ENCODE measurements at regions not wholly inside any gene's neighbourhood (a gene's known extent, or its start where the extent isn't known, plus 50 kb on each side); places are given as distances from the start of the nearest gene placed in this dataset.

- Histone ChIP-seq H3K9me3 (ENCODE audit: control insufficient read depth, low read depth, low read length) (peaks cover 7% of the 10 kb centered on the region), H4K20me1 (ENCODE audit: control insufficient read depth, extremely low read depth, insufficient read depth, low read length) (no peaks in the 10 kb centered on the region), H3K36me3 (ENCODE audit: control insufficient read depth in 2 of 2, extremely low read depth in 1 of 2, insufficient read depth in 2 of 2, low read length in 2 of 2) (no peaks in the 10 kb centered on the region), H3K9me1 (ENCODE audit: control insufficient read depth, extremely low read depth, insufficient read depth, low read length) (no peaks in the 10 kb centered on the region), H3K27me3 (ENCODE audit: control insufficient read depth, extremely low read depth, insufficient read depth, low read length) (no peaks in the 10 kb centered on the region), H3K79me2 (ENCODE audit: control insufficient read depth, insufficient read depth, low read length) (no peaks in the 10 kb centered on the region), H3K4me3 (ENCODE audit: control insufficient read depth in 2 of 3, extremely low read depth in 1 of 3, insufficient read depth in 2 of 3, low read depth in 1 of 3, low read length in 3 of 3) (no peak overlapping the region), H2AFZ (ENCODE audit: control insufficient read depth, low read length) (no peak overlapping the region), H3K27ac (ENCODE audit: control insufficient read depth, insufficient read depth, low read length) (no peak overlapping the region), H3K4me1 (ENCODE audit: control insufficient read depth, extremely low read depth, insufficient read depth, low read length) (no peaks in the 10 kb centered on the region), H3K4me2 (ENCODE audit: control insufficient read depth, extremely low read depth, insufficient read depth, low read depth, low read length) (no peak overlapping the region), H3K9ac (ENCODE audit: control insufficient read depth, extremely low read depth, insufficient read depth, low read length) (no peak overlapping the region)
- no peak for DNase-seq (ENCODE audit: low read depth, low spot score)
- no peak for TF ChIP-seq EZH2 (IDR thresholded peaks at IDR 0.05; ENCODE audit: low read length)
- FAIRE-seq = no peak
- dilution Hi-C loops (cut with MboI; ENCODE audit: extremely low pct_ligation_motif_present, low sequenced_read_pairs) = no loop called here
These were observed 245.0 kb upstream of the RAB6C start for GRCh38 chr2:129734343-129735034.

- peaks cover 7% of the 10 kb centered on the region for H3K9me3 ChIP-seq (ENCODE audit: control insufficient read depth, low read depth, low read length)
- H3K4me1 ChIP-seq (ENCODE audit: control insufficient read depth, extremely low read depth, insufficient read depth, low read length) = no peaks in the 10 kb centered on the region
- dilution Hi-C loops (cut with MboI; ENCODE audit: extremely low pct_ligation_motif_present, low sequenced_read_pairs) = no loop called here
- DNase-seq (ENCODE audit: low read depth, low spot score) = no peak
- FAIRE-seq = no peak
- no peak overlapping the region for H3K4me3 ChIP-seq (ENCODE audit: control insufficient read depth in 2 of 3, extremely low read depth in 1 of 3, insufficient read depth in 2 of 3, low read depth in 1 of 3, low read length in 3 of 3)
- H3K4me2 ChIP-seq (ENCODE audit: control insufficient read depth, extremely low read depth, insufficient read depth, low read depth, low read length) = no peak overlapping the region
- no peak overlapping the region for H2AFZ ChIP-seq (ENCODE audit: control insufficient read depth, low read length)
- H3K79me2 ChIP-seq (ENCODE audit: control insufficient read depth, insufficient read depth, low read length) = no peaks in the 10 kb centered on the region
- no peaks in the 10 kb centered on the region for H3K27me3 ChIP-seq (ENCODE audit: control insufficient read depth, extremely low read depth, insufficient read depth, low read length)
- no peak for TF ChIP-seq CTCF (optimal IDR thresholded peaks at IDR 0.05 in 1 of 3, IDR thresholded peaks at IDR 0.05 in 1 of 3, conservative IDR thresholded peaks at IDR 0.05 in 1 of 3; ENCODE audit: extremely low read depth in 1 of 3, insufficient read depth in 2 of 3, low read length in 3 of 3)
- no peak for TF ChIP-seq EZH2 (IDR thresholded peaks at IDR 0.05; ENCODE audit: low read length)
- H3K27ac ChIP-seq (ENCODE audit: control insufficient read depth, insufficient read depth, low read length) = no peak overlapping the region
- no peaks in the 10 kb centered on the region for H3K9me1 ChIP-seq (ENCODE audit: control insufficient read depth, extremely low read depth, insufficient read depth, low read length)
- H3K36me3 ChIP-seq (ENCODE audit: control insufficient read depth in 2 of 2, extremely low read depth in 1 of 2, insufficient read depth in 2 of 2, low read length in 2 of 2) = no peaks in the 10 kb centered on the region
- no peaks in the 10 kb centered on the region for H4K20me1 ChIP-seq (ENCODE audit: control insufficient read depth, extremely low read depth, insufficient read depth, low read length)
- H3K9ac ChIP-seq (ENCODE audit: control insufficient read depth, extremely low read depth, insufficient read depth, low read length) = no peak overlapping the region
These were observed 243.9 kb upstream of the RAB6C start for GRCh38 chr2:129735576-129735975.
